ENCODE measurements at regions not wholly inside any gene's neighbourhood (a gene's known extent, or its start where the extent isn't known, plus 50 kb on each side); places are given as distances from the start of the nearest gene placed in this dataset.

DNA sequence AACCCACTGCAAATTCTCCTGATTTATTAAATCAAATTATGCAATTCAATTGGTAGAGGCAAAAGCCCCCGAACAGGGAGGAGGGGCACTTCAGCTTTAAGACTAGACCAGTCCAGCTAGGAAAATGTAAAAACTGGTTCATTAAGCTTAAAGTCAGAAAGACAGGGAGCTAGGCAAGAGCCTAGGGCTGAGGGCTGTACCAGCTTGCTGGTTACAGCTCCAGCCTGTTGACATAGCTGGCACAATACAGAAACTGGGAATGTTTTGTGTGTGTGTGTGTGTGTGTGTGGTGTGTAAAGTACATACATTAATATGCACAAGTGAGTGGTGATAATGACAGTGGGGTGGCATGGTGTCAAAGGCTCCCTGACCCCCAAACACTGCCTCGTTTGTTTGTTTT is 307.0 kb upstream of the CELF4 start:
- TF ChIP-seq, protein P1, sequence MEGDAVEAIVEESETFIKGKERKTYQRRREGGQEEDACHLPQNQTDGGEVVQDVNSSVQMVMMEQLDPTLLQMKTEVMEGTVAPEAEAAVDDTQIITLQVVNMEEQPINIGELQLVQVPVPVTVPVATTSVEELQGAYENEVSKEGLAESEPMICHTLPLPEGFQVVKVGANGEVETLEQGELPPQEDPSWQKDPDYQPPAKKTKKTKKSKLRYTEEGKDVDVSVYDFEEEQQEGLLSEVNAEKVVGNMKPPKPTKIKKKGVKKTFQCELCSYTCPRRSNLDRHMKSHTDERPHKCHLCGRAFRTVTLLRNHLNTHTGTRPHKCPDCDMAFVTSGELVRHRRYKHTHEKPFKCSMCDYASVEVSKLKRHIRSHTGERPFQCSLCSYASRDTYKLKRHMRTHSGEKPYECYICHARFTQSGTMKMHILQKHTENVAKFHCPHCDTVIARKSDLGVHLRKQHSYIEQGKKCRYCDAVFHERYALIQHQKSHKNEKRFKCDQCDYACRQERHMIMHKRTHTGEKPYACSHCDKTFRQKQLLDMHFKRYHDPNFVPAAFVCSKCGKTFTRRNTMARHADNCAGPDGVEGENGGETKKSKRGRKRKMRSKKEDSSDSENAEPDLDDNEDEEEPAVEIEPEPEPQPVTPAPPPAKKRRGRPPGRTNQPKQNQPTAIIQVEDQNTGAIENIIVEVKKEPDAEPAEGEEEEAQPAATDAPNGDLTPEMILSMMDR (IDR thresholded peaks at IDR 0.05), result no peak
- no peak for TF ChIP-seq POLR2A (IDR thresholded peaks at IDR 0.05)

Measured in testis (tissue), 2 donors.